GM18507 (cell line): ENCODE measurements at regions not wholly inside any gene's neighbourhood (a gene's known extent, or its start where the extent isn't known, plus 50 kb on each side); places are given as distances from the start of the nearest gene placed in this dataset.
"Not testable (repeated sequence)": the region's sequence is repeated elsewhere in the genome, so short reads cannot be mapped to it uniquely, and the experiment has no call there.

Source experiments
- DNase-seq: peaks from one replicate; pipeline ENCODE4 v3.0.0; 2011; ENCODE audit warnings: low read depth; ENCODE audit not compliant: insufficient read length; ENCODE audit errors: extremely low spot score
- FAIRE-seq: peaks from 2 replicates; lab custom pipeline; 2011; peaks lifted over from hg19 to GRCh38; lab: Jason Lieb, UNC

DNA sequence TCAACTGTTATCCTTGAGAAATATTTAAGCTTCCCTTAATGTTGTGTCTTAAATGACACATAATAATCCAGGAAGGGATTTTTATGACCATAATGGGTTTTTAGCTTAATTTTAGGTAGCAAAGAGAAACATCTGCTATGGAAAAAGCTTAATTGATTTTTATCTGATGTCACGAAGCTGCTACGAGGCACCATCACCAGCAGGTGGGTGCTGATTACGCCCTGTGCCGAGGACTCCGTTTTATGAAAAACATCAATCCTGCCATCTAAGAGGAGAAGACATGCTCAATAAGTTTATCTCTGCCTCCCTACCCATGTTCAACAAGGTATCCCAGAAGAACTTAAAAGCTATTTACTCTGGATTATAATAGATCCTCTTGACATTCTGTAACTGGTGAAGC, 280.6 kb upstream of the ZFP42 start:
- FAIRE-seq (no peak), DNase-seq (no peak)

DNA sequence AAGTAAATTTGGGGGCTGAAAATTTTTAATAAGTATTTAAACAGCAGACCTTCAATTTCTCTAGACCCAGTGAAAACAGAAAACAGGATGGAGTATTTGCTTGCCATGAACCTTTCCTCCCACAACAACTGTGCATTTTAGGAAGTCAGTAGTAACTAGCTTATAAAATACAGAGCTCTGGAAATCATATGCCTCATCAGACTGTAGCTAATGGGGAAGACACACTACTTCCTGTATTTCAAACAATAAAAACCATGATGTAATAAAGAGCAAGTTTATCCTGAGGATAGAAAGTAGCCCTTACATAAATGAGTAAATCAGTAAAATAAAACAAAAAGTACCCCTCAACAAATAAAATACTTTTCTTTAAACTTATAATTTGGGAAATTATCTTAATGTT, 280.1 kb upstream of the ZFP42 start:
- DNase-seq (no peak), FAIRE-seq (no peak)

DNA sequence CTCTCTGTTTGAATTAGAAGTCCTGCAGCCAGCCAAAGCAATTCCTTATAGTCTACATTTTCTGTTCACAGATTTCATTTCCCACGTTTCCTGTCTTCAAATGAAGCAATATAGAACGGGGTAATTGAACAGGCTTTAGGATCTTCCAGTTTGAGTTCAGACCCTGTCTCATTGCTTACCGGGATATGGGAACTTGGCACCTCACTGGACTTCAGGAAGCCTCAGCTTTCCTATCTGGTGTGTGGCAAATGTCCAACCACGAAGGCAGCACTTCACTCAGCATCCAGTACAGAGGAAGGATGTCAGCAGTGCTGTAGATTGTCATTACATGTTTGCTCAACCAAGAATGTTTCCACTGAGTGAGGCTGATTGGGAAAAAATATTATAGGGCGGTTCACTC, 271.1 kb upstream of the ZFP42 start:
- FAIRE-seq = no peak
- DNase-seq = no peak

DNA sequence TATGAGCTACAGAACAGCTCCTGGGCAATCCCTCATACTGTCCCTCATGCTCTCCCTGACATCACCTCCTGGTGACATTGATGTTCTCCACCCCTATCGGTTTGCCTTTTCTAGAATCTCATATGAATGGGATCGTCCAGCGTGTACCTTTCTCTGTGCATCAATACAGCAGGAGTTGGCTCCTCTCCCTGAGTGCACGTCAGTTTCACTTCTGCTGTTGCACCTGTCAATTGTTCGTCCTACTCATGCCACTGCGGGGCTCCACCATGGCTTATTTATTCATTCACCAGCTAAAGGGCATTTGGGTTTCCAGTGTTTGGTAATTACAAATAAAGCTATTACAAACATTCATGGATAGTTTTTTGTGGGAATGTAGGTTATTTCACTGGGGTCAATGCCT, 269.1 kb upstream of the ZFP42 start:
- FAIRE-seq (no peak), DNase-seq (no peak)

DNA sequence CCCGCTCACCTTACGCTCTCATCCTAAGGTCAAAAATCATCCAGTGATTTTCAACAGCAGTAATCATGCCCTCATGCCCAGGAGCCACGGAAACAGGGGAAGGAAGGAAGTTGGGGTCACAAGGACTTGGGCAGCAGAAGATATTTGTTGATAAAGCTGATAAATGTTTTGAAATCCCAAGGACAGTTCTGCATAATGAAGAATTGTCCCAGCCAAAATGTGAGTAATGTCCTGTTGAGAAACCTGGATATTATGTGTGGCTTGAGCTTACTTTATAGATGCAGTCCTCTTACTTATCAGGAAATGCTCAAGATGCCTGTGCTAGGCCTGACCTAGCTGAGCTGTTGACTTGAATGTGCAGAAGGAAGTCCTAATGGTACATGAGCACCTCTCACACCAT, 263.0 kb upstream of the ZFP42 start:
- DNase-seq = no peak
- no peak for FAIRE-seq

DNA sequence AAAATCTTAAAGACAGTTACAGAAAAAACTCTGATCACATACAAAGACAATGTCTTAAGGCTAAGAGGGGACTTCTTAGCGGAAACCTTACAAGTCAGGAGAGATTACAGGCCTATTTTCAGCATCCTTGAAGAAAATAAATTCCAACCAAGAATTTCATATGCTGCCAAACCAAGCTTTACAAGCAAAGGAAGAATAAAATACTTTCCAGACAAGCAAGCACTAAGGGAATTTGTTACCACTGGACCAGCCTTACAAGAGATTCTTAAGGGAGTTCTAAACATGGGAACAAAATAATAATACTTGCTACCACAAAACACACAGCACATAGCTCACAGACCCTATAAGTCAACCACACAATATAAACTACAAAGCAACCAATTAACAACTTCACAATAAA, 255.8 kb upstream of the ZFP42 start:
- FAIRE-seq = no peak
- DNase-seq = no peak

DNA sequence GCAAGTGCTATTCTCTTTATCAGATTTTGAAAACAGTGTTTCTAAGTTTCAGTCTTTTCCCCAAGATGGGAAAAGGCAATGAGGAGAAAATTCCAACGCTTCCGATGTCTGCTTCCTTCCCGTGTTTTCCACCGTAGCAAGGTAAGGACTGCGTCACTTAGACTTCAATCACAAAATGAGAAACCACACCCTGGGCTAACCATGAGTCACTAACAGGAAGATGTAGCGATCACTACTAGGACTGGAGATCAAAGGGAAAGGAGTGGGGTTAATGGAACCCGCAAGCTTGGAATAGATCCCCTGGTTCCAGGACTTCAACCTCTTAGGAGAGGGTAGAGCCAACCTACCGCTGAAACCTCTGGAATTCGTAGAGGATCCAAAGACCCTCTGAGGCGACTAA, 250.7 kb upstream of the ZFP42 start:
- FAIRE-seq (no peak), DNase-seq (no peak)

DNA sequence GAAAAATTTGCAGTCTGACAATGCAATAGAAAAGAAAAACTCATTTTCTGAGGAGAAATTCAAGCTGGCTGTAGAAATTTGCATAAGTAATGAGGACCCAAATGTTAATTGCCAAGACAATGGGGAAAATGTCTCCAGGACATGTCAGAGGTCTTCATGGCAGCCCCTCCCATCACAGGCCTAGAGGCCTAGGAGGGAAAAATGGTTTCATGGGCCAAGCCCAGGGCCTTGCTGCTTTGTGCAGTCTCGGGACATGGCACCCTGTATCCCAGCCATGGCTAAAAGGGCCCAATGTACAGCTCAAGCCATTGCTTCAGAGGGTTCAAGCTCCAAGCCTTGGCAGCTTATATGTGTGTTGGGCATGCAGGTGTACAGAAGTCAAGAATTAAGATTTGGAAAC, 244.9 kb upstream of the ZFP42 start:
- not testable (repeated sequence) for DNase-seq, FAIRE-seq

DNA sequence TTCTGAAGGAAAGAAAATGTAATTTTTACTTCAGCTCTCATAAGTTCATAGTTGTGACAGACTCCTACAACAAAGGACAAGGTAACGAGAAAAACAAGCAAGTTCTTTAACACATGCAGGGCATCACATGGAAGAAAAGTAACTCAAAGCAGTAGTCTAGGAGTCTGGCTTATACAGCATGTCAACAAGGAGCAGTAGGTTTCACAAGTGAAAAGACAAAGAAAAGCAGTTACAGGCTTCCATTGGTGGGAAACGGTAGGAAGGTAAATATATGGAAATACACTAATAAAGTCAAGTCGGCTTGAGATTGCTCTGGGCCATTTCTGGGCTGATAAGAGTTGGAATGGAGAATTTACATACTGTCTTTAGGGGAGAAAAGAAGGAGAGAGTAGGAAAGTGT, 228.4 kb upstream of the ZFP42 start:
- FAIRE-seq (no peak), DNase-seq (no peak)

DNA sequence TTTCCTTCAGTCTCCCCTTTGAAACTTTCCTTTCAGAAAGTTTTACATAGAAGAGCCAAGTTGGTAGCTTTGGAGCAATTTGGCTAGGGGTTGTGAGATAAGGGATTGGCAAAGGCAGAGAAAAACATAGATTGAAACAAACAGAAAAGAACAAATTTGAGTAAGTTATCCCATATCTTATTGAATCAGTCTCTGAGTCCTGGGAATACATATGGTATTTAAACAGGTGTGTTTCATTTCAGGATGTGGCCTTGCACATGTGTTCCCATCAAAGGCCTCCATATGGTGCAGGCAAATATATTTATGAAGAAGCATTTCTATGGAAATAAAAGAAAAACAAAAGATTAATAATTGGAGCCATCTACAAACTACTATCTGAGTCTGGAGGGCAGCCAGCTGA, 227.9 kb upstream of the ZFP42 start:
- DNase-seq (no peak), FAIRE-seq (no peak)

DNA sequence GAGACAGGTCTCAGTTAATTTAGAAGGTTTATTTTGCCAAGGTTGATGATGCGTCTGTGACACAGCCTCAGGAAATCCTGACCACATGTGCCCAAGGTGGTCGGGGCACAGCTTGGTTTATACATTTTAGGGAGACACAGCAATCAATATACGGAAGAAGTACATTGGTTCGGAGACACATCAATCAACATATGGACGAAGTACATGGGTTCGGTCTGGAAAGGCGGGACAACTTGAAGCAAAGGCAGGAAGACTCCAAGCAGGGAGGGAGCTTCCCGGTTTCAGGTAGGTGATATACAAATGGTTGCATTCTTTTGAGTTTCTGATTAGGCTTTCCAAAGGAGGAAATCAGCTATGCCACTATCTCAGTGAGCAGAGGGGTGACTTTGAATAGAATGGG, 225.2 kb upstream of the ZFP42 start:
- DNase-seq = no peak
- no peak for FAIRE-seq

DNA sequence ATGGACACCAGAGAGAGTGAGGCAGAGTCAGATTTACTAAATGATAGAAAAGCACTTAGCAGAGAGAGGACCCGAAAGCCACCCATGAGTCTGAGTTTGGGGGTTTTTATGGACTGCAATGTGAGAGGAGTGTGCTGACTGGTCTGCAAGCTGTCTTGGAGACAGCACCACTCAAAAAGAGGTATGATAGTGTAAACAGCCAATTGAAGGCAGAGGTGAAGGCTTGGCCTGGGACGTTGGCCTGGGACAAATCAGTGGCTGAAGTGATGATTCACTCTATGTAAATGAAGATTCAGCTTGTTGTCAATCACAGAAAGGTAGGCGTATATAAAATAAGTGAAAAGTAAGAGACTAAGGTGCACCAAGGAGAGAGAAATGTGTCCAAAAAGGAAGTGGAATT, 217.6 kb upstream of the ZFP42 start:
- FAIRE-seq = no peak

DNA sequence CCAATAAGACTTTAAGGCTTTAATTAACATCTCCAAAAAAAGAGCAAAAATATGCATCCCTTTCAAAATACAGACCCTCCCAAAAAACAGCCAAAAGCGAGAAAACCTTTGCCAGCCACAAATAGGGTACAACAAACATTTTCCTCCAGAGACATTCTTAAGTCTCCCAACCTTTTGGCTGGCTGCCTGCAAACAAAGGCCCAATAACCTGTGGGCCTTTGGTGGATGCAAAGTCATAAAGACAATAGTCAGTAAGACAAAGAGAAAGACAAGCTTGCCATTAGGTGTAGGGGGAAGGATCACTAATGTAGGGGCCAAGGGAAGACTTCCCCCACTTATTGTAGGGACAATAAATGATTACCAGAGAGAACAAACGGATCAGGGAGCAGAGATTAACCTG, 215.5 kb upstream of the ZFP42 start:
- DNase-seq = no peak
- FAIRE-seq = no peak

More for the DNA sequence above, 217.6 kb upstream of the ZFP42 start:
- no peak for DNase-seq

DNA sequence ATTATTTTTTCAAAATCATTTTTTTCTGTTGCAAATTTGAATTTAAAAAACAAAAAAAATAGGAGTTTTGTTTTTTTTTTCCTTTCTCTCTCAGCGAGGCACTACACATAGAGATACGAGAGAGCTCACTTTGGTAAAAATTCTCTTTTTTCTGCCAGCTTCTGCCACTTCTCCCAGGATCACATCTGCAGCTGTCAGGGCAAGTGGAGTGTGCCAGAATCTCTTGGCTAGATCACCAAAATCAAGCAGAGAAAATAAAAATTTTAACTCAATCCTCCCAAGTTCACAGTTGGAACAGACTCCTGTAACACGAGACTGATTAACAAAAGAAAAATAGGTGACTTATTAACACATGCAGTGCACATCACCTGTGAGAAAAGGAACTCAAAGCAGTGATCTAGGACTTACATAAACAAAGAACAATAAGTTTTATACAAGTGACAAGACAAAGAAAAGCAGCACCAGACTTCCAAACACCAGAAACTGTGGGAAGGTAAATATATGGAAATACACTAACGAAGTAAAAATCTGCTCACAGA, 213.2 kb upstream of the ZFP42 start:
- DNase-seq = no peak
- no peak for FAIRE-seq

DNA sequence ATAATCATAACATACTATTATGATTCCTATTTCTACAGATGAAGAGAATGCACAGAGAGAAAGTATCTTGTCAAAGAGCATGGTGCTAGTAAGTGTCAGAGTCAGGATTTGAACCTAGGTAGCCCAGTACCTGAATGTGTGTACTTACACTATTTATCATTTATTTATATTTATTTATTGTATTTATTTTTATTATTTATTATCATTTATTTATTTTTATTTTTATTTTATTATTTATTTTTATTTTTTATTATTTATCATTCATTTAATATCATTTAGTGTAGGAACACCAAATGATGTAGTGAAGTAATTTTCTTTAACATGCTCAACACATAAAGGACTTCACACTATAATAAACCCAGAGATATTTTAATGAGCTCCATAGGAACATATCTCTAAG, 209.4 kb upstream of the ZFP42 start:
- no peak for DNase-seq
- FAIRE-seq = no peak

DNA sequence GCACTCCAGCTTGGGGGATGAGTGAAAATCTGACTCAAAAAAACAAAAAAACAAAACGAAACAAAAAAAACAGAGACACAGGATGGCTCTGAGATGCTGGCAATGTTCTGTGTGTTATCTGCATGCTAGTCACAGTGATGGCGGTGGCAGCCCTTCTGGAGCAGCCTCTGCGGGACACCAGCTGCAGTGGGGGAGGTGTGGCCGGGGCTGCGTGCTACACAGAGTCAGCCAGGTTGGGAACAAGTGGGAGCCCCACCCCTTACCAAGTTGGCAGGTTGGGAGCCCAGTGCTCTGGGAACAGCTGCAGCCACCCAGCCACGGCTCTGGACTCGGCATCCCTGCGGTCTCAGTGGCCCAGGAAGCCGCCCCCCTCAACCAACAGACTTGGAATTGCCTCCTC, 206.5 kb upstream of the ZFP42 start:
- FAIRE-seq (no peak), DNase-seq (no peak)

DNA sequence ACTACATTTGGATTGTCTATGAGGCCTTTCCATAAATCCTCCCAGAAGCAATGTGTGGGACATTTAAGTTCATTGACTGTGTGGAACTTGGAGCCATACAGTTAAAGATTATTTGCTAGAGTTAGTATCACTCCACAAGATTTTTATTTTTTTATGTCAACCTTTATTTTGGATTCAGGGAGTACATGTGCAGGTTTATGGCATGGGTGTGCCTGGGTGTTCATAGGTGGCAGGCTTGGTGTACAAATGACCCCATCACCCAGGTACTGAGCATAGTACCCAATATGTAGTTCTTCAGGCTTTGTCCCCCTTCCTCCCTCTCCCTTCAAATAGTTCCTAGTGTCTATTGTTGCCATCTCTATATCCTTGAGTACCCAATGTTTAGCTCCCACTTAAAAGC, 199.8 kb upstream of the ZFP42 start:
- FAIRE-seq = no peak
- DNase-seq = no peak

DNA sequence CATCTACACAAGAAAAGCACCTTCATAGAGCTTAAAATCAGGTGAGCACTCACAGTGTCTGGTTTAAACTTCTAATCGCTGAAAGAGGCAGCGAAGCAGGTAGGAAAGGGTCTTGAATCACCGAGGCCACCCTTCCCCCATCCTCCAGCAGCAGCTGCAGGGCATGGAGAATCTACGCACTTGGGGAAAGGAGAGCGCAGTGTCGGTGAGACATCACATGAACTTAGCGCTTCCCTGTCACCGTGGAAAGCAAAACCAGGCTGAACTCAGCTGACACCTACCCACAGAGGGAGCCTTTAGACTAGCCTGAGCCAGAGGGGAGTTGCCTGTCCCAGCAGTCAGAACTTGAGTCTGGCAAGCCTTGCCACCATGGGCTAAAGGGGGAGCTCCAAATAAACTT, 197.2 kb upstream of the ZFP42 start:
- FAIRE-seq (no peak), DNase-seq (no peak)

DNA sequence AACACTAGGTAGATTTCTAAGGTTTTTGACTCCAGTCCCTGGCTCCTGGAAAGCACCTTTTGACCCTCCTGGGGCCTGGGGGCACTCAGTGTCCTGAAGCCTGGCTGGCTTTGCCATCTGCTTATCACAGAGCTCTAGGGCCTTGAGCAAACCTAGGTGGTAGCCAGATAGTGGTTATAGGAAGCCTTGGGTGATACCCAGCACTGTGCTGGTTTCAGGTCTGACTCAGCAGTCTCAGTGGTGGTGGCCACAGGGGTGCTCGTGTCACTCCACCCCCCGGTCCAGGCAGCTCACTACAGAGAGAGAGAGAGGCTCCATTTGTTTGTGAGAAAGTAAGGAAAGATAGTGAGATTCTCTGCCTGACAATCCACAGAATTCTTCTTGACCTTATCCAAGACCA, 195.8 kb upstream of the ZFP42 start:
- FAIRE-seq = no peak
- DNase-seq = no peak

DNA sequence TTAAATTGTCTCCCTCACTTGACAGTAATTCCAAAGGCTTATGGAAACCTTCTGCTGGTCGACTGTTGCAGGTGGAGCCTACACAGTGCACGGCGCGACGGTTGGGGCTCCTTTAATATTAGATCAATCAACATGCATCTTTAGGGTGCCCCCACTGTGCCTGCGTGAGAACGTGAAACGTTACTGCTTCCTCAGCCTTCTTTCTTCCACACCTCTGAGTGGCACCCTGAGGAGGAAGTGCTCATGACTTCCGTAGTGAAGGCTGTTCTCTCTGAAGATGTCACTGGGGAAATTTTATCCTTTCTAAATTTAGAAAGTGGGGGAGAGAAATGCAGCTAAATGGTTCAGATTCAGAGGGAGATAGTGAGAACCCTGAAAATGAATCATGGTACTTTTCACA, 184.0 kb upstream of the ZFP42 start:
- no peak for DNase-seq
- FAIRE-seq = no peak

DNA sequence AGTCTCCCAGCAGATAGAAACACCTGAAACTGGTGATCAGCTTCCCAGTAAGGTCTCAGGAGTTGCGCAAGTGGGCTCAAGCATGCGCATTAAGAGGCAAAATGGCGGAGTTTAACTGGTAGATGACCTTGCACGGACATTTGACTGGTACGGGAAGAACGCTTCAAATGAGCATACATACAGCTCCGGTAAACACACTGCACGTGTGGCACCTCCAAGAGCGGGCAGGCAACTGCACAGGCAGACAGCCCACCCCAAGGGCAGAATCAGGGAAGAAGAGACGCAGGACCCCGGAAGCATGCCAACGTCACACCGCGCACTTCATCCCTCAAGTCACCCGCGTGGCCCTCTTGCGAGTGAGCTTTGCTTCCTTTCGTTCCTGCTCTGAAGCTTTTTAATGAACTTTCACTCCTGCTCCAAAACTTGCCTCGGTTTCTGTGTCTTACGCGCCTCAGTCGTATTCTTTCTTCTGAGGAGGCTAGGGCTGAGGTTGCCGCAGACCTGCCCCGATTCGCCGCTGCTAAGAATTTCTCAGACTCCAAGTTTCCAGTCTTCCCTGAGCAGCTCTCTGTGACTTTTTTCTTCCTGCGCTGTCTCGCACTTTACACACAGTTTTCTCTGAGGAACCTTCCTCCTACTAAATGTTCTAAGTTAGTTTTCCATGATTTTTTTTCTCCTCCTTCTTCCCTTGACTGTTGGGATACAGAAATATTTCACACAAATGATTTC, 180.7 kb upstream of the ZFP42 start:
- DNase-seq = no peak

DNA sequence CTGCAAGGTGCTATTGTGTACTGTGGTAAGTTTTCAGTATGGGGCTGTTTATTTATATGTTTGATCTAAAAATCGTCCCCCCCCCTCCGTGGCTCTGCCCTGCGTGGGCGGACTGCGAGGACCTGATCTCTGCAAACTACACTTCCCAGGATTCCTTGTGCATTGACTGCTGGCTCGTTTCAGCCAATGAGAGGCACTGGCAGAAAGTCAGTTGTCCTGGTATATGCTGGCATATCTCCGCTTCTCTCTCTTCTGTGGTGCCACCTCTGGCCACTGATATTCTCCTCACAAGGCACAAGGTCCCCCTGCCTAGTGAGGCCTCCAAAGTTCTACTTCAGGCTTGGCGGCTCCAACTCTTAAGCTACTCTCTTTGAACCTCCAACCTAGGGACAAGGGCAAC, 168.8 kb upstream of the ZFP42 start:
- FAIRE-seq = no peak
- DNase-seq = no peak

More for the DNA sequence above, 180.7 kb upstream of the ZFP42 start:
- FAIRE-seq = no peak
